Stimulated activated CD8-positive, alpha-beta memory T cell treated with anti-CD3 and anti-CD28 coated beads, Interleukin-15, amount 100 ng/mL, for 4 hours (primary cell): ENCODE measurements at regions not wholly inside any gene's neighbourhood (a gene's known extent, or its start where the extent isn't known, plus 50 kb on each side); places are given as distances from the start of the nearest gene placed in this dataset.
"Not testable (repeated sequence)": the region's sequence is repeated elsewhere in the genome, so short reads cannot be mapped to it uniquely, and the experiment has no call there.

Source experiments
- DNase-seq, 2 donors: peaks; one replicate each; pipeline ENCODE4 v3.0.0-alpha.2; 2020; ENCODE audit warnings: low read depth in 2 of 2

DNA sequence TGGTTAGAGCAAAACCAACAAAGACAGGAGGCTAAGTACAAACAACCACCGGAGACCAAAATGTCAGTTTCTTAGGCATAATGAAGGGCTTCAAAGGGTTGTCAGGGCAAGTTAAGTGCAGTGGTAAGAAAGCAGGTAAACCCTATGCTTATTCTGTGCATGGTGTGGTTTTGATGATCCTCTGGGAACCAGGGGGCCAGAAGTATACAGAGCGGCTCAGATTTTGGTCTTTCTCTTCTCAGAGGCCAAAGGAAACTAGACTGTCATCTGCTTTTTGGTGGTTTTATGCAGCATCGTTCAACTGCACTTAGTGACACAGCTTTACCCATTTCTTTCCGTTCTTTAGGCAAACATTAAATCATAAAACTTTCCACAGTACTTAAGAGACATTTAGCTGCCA is 332.7 kb upstream of the CELF2 start:
- DNase-seq, result no peak

- no peak for DNase-seq
Observed at GRCh38 chr10:10685566-10685965, 332.1 kb upstream of the CELF2 start.

DNA sequence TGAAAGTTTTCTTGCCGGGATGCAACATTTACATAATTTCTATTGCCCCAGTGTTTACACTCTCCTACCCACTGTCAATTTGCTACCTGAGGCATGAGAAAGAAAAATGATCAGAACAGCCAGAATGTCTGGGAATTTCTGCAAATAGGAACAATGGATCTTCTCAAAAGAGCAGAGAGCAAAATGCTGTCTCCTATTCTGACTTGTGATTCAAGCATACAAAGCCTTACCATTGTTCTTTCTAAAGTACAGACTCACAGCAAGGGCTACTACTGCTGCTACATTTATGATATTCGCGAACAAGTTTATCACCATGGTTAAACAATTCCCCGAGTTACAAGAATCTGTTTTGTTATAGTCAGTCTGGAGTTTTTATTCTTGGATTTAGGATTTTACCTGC is 329.9 kb upstream of the CELF2 start:
- DNase-seq, result no peak

DNA sequence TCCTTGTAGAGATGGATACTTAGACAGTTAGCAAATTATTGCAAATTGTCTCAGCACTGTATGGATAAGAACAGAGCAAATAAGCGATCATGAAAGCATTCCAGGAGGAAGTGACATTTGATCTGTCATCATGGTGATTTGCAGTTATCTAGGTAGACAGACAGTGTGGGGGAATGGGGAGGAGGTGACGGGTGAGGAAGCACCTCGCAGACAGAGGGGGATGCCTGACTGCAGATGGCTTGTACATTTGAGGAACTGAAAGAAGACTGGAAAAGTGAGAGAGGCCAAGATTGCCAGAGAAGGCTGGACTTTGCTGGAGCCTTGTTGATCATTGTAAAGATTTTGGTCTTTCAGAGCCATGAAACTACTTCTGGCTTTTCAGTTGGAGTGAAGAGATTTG is 318.2 kb upstream of the CELF2 start:
- DNase-seq, result no peak

- DNase-seq, result no peak
Observed at GRCh38 chr10:10701084-10701611, 316.5 kb upstream of the CELF2 start.

- no peak for DNase-seq
Observed at GRCh38 chr10:10702211-10702610, 315.5 kb upstream of the CELF2 start.

- no peak for DNase-seq
Observed at GRCh38 chr10:10703382-10703781, 314.3 kb upstream of the CELF2 start.

DNA sequence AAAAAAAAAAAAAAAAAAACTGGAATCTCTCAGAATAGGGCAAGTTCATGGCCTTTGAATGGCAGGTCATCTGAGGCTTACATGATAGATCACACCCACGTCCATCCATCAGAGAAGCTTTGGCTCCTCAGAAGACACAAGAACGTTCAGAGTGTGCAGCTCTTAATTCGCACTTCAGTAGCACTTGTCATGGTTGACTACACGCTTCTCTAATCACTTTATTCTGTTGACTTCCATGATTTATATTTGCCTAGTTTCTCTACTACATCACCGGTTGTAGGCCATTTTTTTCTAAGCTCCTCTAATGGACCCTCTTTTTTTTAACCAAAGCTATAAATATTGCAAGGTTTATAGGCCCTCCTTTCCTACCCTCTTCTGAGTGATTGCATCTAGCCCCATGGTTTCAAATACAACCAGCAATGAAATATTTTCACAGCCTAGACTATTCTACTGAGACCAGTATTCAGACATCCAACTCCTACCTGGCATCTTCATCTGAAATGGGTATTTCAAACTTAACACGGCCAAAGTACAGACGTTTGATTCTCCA is 305.4 kb upstream of the CELF2 start:
- DNase-seq, result no peak

- DNase-seq, result no peak
Observed at GRCh38 chr10:10714327-10714726, 303.3 kb upstream of the CELF2 start.

GRCh38 chr10:10716972-10717371 is 300.7 kb upstream of the CELF2 start:
- no peak for DNase-seq

DNA sequence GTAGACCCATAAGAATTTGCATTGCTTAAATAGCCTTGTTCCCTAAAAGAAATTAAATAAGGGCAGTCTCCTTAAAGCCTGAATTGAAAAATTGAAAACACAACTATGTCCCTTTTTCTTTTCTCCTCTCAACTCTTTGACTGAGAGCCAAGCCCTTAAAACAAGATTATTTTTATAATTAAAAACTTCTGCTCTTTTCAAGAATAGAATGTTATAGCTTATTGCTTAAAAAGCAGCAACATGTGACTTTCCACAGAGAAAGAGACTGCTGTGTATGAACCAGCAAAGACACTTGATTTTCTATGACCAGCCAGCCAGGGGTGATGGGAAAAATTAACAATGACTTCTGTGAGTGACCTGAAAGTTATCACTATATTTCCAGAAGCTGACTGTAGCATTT is 295.2 kb upstream of the CELF2 start:
- DNase-seq, result no peak

DNA sequence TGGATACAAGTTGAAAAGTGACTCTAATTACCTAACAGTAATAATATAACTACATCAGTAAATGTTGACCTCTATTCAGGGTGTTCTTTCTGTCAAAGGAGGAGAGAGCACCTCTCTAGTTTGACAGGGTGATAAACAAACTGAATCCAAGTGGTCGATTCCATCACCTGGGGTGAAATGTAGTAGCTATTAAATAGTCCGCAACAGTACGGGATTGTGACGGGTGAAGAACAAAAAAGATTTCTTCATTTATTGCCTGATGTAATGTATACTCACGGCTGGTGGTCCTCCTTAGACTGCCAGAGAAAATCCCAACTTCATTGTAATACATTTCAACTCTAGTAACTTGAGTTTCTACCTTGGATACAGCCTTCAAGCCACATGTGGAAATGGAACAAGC is 292.5 kb upstream of the CELF2 start:
- no peak for DNase-seq

DNA sequence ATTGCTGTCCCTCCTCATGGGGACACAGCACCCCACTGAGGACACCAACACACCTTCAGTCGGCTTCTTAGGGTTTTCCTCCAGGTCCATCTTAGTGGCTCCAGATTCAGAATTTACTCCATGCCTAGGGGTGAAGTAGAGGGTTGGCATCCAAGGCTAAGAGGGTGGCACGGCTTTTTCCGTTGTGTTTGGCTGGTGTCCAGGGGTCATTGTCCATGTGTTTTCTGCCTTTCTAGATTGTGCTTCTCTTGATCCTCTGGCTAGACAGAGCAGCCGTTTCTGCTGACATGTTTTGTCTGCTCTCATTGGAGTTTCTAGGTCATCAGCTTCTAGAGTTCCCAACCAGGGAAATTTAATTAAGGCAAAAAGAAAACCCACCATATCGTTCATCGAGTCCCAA is 291.6 kb upstream of the CELF2 start:
- DNase-seq, result no peak

- not testable (repeated sequence) for DNase-seq
Observed at GRCh38 chr10:10727411-10727810, 290.3 kb upstream of the CELF2 start.

- no peak for DNase-seq
Observed at GRCh38 chr10:10727812-10728211, 289.9 kb upstream of the CELF2 start.

DNA sequence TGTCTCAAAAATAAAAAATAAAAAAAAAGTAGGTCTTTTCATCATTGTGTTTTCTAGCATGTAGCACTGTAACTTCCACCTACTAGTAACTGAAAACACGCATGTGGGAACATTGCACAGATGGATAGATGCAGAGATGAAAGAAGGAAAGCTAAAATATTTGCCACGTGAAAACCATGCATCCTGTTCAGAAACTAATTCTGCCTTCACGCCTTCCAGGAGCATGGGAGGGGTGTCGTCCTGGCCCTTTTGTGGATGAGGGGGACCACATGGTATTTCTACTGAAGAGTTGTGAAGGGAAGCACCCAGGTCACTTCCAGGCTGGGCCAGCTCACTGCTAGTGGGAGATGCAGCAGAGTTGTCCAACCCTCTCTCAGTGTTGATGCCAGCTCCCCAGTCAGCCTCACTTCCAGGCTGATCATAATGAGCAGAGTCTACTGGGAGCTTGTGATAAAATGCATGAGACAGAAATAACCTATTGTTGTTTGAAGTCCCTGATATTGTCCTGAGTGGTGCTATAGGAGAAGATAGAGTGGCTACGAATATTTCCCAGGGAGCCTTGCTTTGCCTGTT is 287.1 kb upstream of the CELF2 start:
- DNase-seq, result no peak

DNA sequence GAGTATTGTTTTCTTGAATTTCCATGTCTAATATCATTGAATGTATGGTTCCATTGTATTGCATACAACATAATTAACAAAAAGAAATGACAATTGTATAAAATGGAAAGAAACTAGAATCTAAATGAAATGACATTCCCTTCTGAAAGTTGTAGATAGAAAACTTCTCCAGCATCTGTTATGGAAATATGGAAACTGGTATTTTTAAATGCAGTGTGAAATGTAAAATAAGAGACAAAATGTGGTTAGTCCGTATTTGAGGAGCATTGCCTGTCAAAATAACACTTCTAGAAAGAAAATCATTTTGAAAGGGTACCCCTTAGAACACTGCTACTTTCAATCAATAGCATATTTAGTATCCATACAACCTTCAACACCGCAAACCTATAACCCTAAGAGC is 286.3 kb upstream of the CELF2 start:
- no peak for DNase-seq

DNA sequence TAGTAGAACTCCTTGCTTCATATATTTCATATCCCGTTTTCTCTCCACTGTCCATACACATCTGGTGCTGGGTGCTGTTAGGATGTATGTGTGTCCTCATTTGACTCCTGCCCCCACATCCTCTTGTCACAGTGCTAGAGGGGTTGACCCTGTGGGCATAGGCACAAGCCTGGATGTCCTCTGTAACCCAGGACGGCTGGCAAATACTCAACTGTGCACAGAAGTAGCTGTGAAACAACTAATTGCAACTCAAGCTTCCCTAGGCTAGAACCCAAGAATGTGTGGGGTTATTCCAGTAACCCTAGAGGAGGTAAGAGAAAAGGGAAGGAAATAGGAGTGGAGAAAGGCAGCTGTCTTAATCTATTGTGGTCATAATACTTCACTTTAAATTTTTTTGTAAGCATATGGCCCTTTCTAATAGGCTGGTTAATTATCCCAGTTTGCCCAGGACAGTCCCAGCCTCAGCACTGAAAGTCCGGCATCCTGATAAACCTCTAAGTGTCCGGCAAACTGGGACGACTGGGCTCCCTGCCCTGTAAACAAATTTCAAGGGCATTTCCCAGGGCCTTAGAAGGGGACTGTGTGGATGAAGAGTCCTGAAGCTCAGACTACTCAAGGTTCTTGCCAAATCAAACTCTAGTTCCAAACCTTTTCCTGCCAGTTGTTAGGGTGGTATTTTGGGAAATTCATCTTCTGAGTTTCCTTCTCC is 283.2 kb upstream of the CELF2 start:
- DNase-seq, result no peak

GRCh38 chr10:10745291-10745690 is 272.4 kb upstream of the CELF2 start:
- no peak for DNase-seq

- no peak for DNase-seq
Observed at GRCh38 chr10:10755490-10755889, 262.2 kb upstream of the CELF2 start.

- DNase-seq, result no peak
Observed at GRCh38 chr10:10758306-10758705, 259.4 kb upstream of the CELF2 start.

- DNase-seq, result not testable (repeated sequence)
Observed at GRCh38 chr10:10759806-10760205, 257.9 kb upstream of the CELF2 start.

DNA sequence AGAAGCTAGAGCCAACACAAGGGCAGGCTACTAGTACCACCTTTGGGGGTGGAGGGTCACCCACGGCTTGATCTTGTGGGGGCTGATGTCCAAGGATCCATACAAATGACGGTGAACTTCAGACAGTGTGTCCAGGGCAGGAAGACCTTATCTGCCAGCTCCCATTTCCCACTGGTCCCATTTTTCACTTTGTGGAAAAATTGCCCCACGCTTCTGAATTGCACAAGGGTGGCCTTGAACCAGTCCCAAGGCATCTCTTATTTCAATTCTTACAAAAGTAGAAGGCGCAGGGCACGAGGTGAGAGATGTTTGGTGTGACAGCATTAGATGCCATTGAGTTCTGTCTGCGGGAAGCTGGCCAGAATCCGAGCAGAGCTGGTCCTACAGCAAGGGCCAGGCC is 252.7 kb upstream of the CELF2 start:
- DNase-seq, result no peak
